ENCODE measurements at regions not wholly inside any gene's neighbourhood (a gene's known extent, or its start where the extent isn't known, plus 50 kb on each side); places are given as distances from the start of the nearest gene placed in this dataset.

DNA sequence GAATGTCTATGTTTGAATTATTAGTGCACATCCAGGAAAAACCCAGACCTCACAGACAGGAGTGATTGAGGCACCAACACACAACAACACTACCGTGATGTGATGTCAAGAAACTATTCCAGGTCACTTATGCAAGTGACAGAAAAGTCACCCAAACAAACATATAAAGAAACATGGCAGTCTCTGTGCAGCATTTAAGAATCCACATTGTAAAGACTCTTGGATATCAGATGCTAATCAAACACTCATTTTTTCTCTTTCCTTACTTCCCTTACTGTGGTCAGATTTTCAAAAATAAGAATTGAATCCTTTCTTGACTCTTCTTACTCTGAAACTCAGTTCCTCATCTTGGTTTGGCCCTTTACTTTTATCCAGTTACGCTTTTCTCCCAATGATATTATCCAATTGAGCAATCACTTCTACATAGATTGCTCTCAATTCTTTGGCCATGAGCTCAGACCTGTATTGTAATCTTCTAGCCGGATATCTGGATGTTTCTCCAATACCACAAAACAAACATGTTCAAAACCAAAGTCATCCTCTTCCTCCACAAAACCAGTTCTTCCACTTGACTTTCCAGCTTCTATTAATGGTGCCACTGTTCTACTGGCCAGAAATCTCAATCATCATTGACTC lies 115.4 kb downstream of the DUSP6 start:
- TF ChIP-seq POLR2A (IDR thresholded peaks at IDR 0.05; ENCODE audit: low read depth, low read length) (no peak), POLR2AphosphoS5 (IDR thresholded peaks at IDR 0.05; ENCODE audit: low read depth, low read length) (no peak)

Measured in GM12892 (cell line).